ENCODE measurements at regions not wholly inside any gene's neighbourhood (a gene's known extent, or its start where the extent isn't known, plus 50 kb on each side); places are given as distances from the start of the nearest gene placed in this dataset.
A peak's percentile ranks its signal among the peaks of the same experiment; 100 is the strongest.

GRCh38 chr10:124173298-124173900 is 80.0 kb upstream of the CHST15 start:
- no peak for FAIRE-seq
- H3K9ac ChIP-seq (ENCODE audit: low read length in 3 of 3): no peak overlapping the region
- TF ChIP-seq, protein P1, sequence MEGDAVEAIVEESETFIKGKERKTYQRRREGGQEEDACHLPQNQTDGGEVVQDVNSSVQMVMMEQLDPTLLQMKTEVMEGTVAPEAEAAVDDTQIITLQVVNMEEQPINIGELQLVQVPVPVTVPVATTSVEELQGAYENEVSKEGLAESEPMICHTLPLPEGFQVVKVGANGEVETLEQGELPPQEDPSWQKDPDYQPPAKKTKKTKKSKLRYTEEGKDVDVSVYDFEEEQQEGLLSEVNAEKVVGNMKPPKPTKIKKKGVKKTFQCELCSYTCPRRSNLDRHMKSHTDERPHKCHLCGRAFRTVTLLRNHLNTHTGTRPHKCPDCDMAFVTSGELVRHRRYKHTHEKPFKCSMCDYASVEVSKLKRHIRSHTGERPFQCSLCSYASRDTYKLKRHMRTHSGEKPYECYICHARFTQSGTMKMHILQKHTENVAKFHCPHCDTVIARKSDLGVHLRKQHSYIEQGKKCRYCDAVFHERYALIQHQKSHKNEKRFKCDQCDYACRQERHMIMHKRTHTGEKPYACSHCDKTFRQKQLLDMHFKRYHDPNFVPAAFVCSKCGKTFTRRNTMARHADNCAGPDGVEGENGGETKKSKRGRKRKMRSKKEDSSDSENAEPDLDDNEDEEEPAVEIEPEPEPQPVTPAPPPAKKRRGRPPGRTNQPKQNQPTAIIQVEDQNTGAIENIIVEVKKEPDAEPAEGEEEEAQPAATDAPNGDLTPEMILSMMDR (IDR thresholded peaks at IDR 0.05; ENCODE audit: borderline replicate concordance, extremely low read depth, insufficient read depth): no peak
- H3K9me3 ChIP-seq (ENCODE audit: control insufficient read depth in 2 of 3, insufficient read depth in 1 of 3, low read length in 3 of 3): no peaks in the 10 kb centered on the region
- no peak overlapping the region for H3K27ac ChIP-seq (ENCODE audit: low read depth in 2 of 2, low read length in 2 of 2)
- H3K4me3 ChIP-seq (ENCODE audit: low read length in 3 of 3): no peak overlapping the region
- DNase-seq: peak in 2 of 5 donors; percentile 11 to 69
- peaks cover 0 to 7% (median 0%) of the 10 kb centered on the region in 3 donors for H3K4me1 ChIP-seq (ENCODE audit: control insufficient read depth in 2 of 3, insufficient read depth in 2 of 3, low read depth in 1 of 3, low read length in 3 of 3)
- no peaks in the 10 kb centered on the region for H3K27me3 ChIP-seq (ENCODE audit: control insufficient read depth, insufficient read depth, low read length)
- no peaks in the 10 kb centered on the region for H3K36me3 ChIP-seq (ENCODE audit: control insufficient read depth in 2 of 3, insufficient read depth in 3 of 3, low read length in 3 of 3)
- intact Hi-C loops (cut with DNase I): no loop called here

GRCh38 chr10:124172181-124172916 is 79.0 kb upstream of the CHST15 start:
- Histone ChIP-seq H3K36me3 (ENCODE audit: control insufficient read depth in 2 of 3, insufficient read depth in 3 of 3, low read length in 3 of 3) (no peaks in the 10 kb centered on the region), H3K9me3 (ENCODE audit: control insufficient read depth in 2 of 3, insufficient read depth in 1 of 3, low read length in 3 of 3) (no peaks in the 10 kb centered on the region), H3K27me3 (ENCODE audit: control insufficient read depth, insufficient read depth, low read length) (no peaks in the 10 kb centered on the region), H3K4me3 (ENCODE audit: low read length in 3 of 3) (no peak overlapping the region), H3K4me1 (ENCODE audit: control insufficient read depth in 2 of 3, insufficient read depth in 2 of 3, low read depth in 1 of 3, low read length in 3 of 3) (peaks cover 0 to 7% (median 0%) of the 10 kb centered on the region in 3 donors), H3K9ac (ENCODE audit: low read length in 3 of 3) (no peak overlapping the region), H3K27ac (ENCODE audit: low read depth in 2 of 2, low read length in 2 of 2) (no peak overlapping the region)
- intact Hi-C loops (cut with DNase I): no loop called here
- DNase-seq (peak; percentile 46 to 82 (median 66)), FAIRE-seq (no peak)
- TF ChIP-seq, protein P1 (IDR thresholded peaks at IDR 0.05; ENCODE audit: borderline replicate concordance, extremely low read depth, insufficient read depth): no peak

DNA sequence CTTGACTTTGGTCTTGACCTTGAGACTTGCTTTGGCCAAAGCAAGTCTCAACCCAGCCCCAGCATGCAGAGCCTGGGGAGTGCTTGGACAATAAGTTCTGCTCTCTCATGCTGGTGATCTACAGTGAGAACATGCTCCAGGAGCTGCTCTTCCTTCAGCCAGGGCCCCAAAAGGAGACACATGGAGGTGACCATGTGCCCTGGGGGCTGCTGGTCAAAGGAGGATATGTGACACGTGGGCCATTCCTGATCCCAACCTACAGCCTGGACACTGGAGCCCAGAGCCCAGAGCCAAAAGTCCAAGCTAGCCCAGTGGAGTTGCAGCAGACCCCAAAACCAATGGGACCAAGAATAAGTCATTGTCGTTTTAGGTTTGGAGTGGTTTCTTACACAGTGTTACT is 78.2 kb upstream of the CHST15 start:
- H3K9me3 ChIP-seq (ENCODE audit: control insufficient read depth in 2 of 3, insufficient read depth in 1 of 3, low read length in 3 of 3): no peaks in the 10 kb centered on the region
- H3K36me3 ChIP-seq (ENCODE audit: control insufficient read depth in 2 of 3, insufficient read depth in 3 of 3, low read length in 3 of 3): no peaks in the 10 kb centered on the region
- H3K4me3 ChIP-seq (ENCODE audit: low read length in 3 of 3): no peak overlapping the region
- TF ChIP-seq, protein P1 (IDR thresholded peaks at IDR 0.05; ENCODE audit: borderline replicate concordance, extremely low read depth, insufficient read depth): no peak
- H3K4me1 ChIP-seq (ENCODE audit: control insufficient read depth in 2 of 3, insufficient read depth in 2 of 3, low read depth in 1 of 3, low read length in 3 of 3): peaks cover 0 to 4% (median 0%) of the 10 kb centered on the region in 3 donors
- H3K27me3 ChIP-seq (ENCODE audit: control insufficient read depth, insufficient read depth, low read length): no peaks in the 10 kb centered on the region
- FAIRE-seq (no peak), DNase-seq (peak in 2 of 5 donors; percentile 2 to 28)
- H3K27ac ChIP-seq (ENCODE audit: low read depth in 2 of 2, low read length in 2 of 2): no peak overlapping the region
- H3K9ac ChIP-seq (ENCODE audit: low read length in 3 of 3): no peak overlapping the region
- intact Hi-C loops (cut with DNase I): no loop called here

Measured in kidney (tissue), 13 donors.